H1 (cell line): ENCODE measurements at regions not wholly inside any gene's neighbourhood (a gene's known extent, or its start where the extent isn't known, plus 50 kb on each side); places are given as distances from the start of the nearest gene placed in this dataset.

Source experiments
- ATF2 ChIP-seq: IDR thresholded peaks from 2 replicates; pipeline ENCODE4 v1.6.1; 2012; ENCODE audit warnings: low read length, inconsistent platforms
- EGR1 ChIP-seq: IDR thresholded peaks from 2 replicates; pipeline ENCODE4 v1.6.1; 2011; ENCODE audit warnings: low read depth, low read length, borderline replicate concordance
- HDAC2 ChIP-seq, 2 experiments: fragments of 300-600 bp in 1 of 2; sonication (generic) in 1 of 2; IDR thresholded peaks; 2 replicates each; pipeline ENCODE4 v1.6.1; 2011 to 2012; ENCODE audit warnings: low read depth in 2 of 2, low read length in 2 of 2, mild to moderate bottlenecking in 2 of 2, moderate library complexity in 2 of 2, borderline replicate concordance in 1 of 2, inconsistent platforms in 1 of 2
- POLR2A ChIP-seq, 2 experiments: IDR thresholded peaks; 1 replicate in 1 of 2; 2 replicates in 1 of 2; pipeline ENCODE4 v1.6.1; 2011; ENCODE audit warnings: low read depth in 2 of 2, low read length in 2 of 2, mild to moderate bottlenecking in 2 of 2; ENCODE audit errors: control extremely low read depth in 1 of 2
- RXRA ChIP-seq: IDR thresholded peaks from 2 replicates; pipeline ENCODE4 v1.6.1; 2011; ENCODE audit warnings: low read depth, mild to moderate bottlenecking, low read length, moderate library complexity; ENCODE audit not compliant: insufficient read depth

GRCh38 chr17:72563952-72564351 lies 443.1 kb downstream of the SOX9 start (continued):
- no peak for TF ChIP-seq ATF2
- no peak for TF ChIP-seq POLR2A (IDR thresholded peaks at IDR 0.05; ENCODE audit: control extremely low read depth in 1 of 2, low read depth in 2 of 2, low read length in 2 of 2)
- TF ChIP-seq RXRA: no peak
- no peak for TF ChIP-seq HDAC2 (IDR thresholded peaks at IDR 0.05; ENCODE audit: borderline replicate concordance in 1 of 2, low read depth in 2 of 2, low read length in 2 of 2)
- TF ChIP-seq EGR1: no peak
